ENCODE measurements at regions not wholly inside any gene's neighbourhood (a gene's known extent, or its start where the extent isn't known, plus 50 kb on each side); places are given as distances from the start of the nearest gene placed in this dataset.
A peak's percentile ranks its signal among the peaks of the same experiment; 100 is the strongest.

GRCh38 chr22:48968201-48968959 is 859.3 kb downstream of the BRD1 start:
- H3K4me1 ChIP-seq (ENCODE audit: low read length) = no peaks in the 10 kb centered on the region
- no peaks in the 10 kb centered on the region for H3K9me2 ChIP-seq (replicated peaks; ENCODE audit: insufficient read depth, low read length)
- H3K27me3 ChIP-seq (replicated peaks; ENCODE audit: insufficient read depth, low read length) = peaks cover 22% of the 10 kb centered on the region
- H2AFZ ChIP-seq (ENCODE audit: low read length) = no peak overlapping the region
- H3K36me3 ChIP-seq (replicated peaks; ENCODE audit: insufficient read depth, low read length) = no peaks in the 10 kb centered on the region
- H3K9ac ChIP-seq (ENCODE audit: low read length) = no peak overlapping the region
- no peaks in the 10 kb centered on the region for H4K20me1 ChIP-seq (ENCODE audit: insufficient read depth, low read length)
- no peak for TF ChIP-seq EZH2phosphoT487 (IDR thresholded peaks at IDR 0.05; ENCODE audit: low read length)
- no peak for TF ChIP-seq EZH2 (optimal IDR thresholded peaks at IDR 0.05; ENCODE audit: low read depth, low read length)
- TF ChIP-seq CTCF (IDR thresholded peaks at IDR 0.05; ENCODE audit: low read length) = peak; percentile 66
- no peaks in the 10 kb centered on the region for H3K79me2 ChIP-seq (ENCODE audit: low read length)
- H3K4me2 ChIP-seq (ENCODE audit: low read depth, low read length) = no peak overlapping the region
- no peak overlapping the region for H3K4me3 ChIP-seq (ENCODE audit: low read length)
- no peak overlapping the region for H3K27ac ChIP-seq (ENCODE audit: low read length)
- DNase-seq = peak; percentile 52
- H3K9me3 ChIP-seq (replicated peaks; ENCODE audit: insufficient read depth, low read length) = no peaks in the 10 kb centered on the region
- no peaks in the 10 kb centered on the region for H3F3A ChIP-seq (ENCODE audit: insufficient read depth, low read length)

DNA sequence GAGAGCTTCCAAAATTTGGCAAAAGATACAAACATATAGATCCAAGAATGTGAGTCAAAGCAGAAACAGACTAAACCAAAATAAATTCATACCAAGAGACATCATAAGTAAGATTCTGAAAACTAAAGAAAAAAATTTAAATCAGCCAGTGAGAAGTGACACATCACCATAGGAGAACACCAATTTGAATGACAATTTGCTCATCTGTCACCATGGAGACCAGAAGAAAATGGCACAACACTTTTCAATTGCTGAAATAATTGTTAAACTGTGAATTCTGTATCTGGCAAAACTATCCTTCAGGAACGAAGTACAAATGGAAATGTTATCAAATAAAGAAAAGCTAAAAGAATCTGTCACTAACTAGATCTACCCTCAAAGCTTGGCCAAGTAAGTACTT is 864.3 kb downstream of the BRD1 start:
- H2AFZ ChIP-seq (ENCODE audit: low read length) = no peak overlapping the region
- no peak overlapping the region for H3K4me2 ChIP-seq (ENCODE audit: low read depth, low read length)
- no peaks in the 10 kb centered on the region for H3K4me1 ChIP-seq (ENCODE audit: low read length)
- H3K4me3 ChIP-seq (ENCODE audit: low read length) = no peak overlapping the region
- no peaks in the 10 kb centered on the region for H3K36me3 ChIP-seq (replicated peaks; ENCODE audit: insufficient read depth, low read length)
- TF ChIP-seq EZH2phosphoT487 (IDR thresholded peaks at IDR 0.05; ENCODE audit: low read length) (no peak), EZH2 (optimal IDR thresholded peaks at IDR 0.05; ENCODE audit: low read depth, low read length) (no peak), CTCF (IDR thresholded peaks at IDR 0.05; ENCODE audit: low read length) (no peak)
- H3K27ac ChIP-seq (ENCODE audit: low read length) = no peak overlapping the region
- no peak overlapping the region for H3K9ac ChIP-seq (ENCODE audit: low read length)
- no peaks in the 10 kb centered on the region for H3F3A ChIP-seq (ENCODE audit: insufficient read depth, low read length)
- peaks cover 39% of the 10 kb centered on the region for H3K27me3 ChIP-seq (replicated peaks; ENCODE audit: insufficient read depth, low read length)
- H3K79me2 ChIP-seq (ENCODE audit: low read length) = no peaks in the 10 kb centered on the region
- no peaks in the 10 kb centered on the region for H4K20me1 ChIP-seq (ENCODE audit: insufficient read depth, low read length)
- no peak for DNase-seq
- H3K9me3 ChIP-seq (replicated peaks; ENCODE audit: insufficient read depth, low read length) = no peaks in the 10 kb centered on the region
- no peaks in the 10 kb centered on the region for H3K9me2 ChIP-seq (replicated peaks; ENCODE audit: insufficient read depth, low read length)

DNA sequence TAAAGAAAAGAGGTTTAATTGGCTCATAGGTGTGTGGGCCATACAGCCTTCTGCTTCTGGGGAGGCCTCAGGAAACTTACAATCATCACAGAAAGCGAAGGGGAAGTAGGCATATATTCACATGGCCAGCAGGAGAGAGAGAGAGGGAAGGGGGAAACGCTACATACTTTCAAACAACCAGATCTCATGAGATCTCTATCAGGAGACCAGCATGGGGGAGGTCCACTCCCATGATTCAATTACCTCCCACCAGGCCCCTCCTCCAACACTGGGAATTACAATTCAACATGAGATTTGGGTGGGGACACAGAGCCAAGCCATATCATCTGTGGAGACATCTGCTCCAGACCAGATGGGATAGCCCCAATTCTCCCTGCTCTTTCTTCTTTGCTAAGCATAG is 866.0 kb downstream of the BRD1 start:
- H3K4me1 ChIP-seq (ENCODE audit: low read length) = no peaks in the 10 kb centered on the region
- H2AFZ ChIP-seq (ENCODE audit: low read length) = no peak overlapping the region
- no peaks in the 10 kb centered on the region for H3K79me2 ChIP-seq (ENCODE audit: low read length)
- peaks cover 42% of the 10 kb centered on the region for H3K27me3 ChIP-seq (replicated peaks; ENCODE audit: insufficient read depth, low read length)
- no peak overlapping the region for H3K9ac ChIP-seq (ENCODE audit: low read length)
- DNase-seq = no peak
- H3F3A ChIP-seq (ENCODE audit: insufficient read depth, low read length) = no peaks in the 10 kb centered on the region
- no peaks in the 10 kb centered on the region for H3K36me3 ChIP-seq (replicated peaks; ENCODE audit: insufficient read depth, low read length)
- no peaks in the 10 kb centered on the region for H3K9me2 ChIP-seq (replicated peaks; ENCODE audit: insufficient read depth, low read length)
- no peaks in the 10 kb centered on the region for H3K9me3 ChIP-seq (replicated peaks; ENCODE audit: insufficient read depth, low read length)
- H4K20me1 ChIP-seq (ENCODE audit: insufficient read depth, low read length) = no peaks in the 10 kb centered on the region
- H3K27ac ChIP-seq (ENCODE audit: low read length) = no peak overlapping the region
- TF ChIP-seq CTCF (IDR thresholded peaks at IDR 0.05; ENCODE audit: low read length) (no peak), EZH2phosphoT487 (IDR thresholded peaks at IDR 0.05; ENCODE audit: low read length) (no peak), EZH2 (optimal IDR thresholded peaks at IDR 0.05; ENCODE audit: low read depth, low read length) (no peak)
- H3K4me3 ChIP-seq (ENCODE audit: low read length) = no peak overlapping the region
- no peak overlapping the region for H3K4me2 ChIP-seq (ENCODE audit: low read depth, low read length)

All from MM.1S (cell line).